SU-DHL-6 (cell line): ENCODE measurements at regions not wholly inside any gene's neighbourhood (a gene's known extent, or its start where the extent isn't known, plus 50 kb on each side); places are given as distances from the start of the nearest gene placed in this dataset.

Source experiments
- H2AFZ ChIP-seq: fragments of 200-600 bp; sonication (generic); 2 replicates; pipeline ENCODE4 v1.6.1; 2014; ENCODE audit warnings: low read depth, mild to moderate bottlenecking, moderate library complexity, mixed read lengths, antibody characterized with exemption, low read length; ENCODE audit not compliant: severe bottlenecking
- H3F3A ChIP-seq: fragments of 200-600 bp; shearing (Covaris generic); 2 replicates; pipeline ENCODE4 v1.6.0; 2016; ENCODE audit warnings: antibody characterized with exemption, mild to moderate bottlenecking; ENCODE audit not compliant: insufficient read depth
- H3K27ac ChIP-seq: fragments of 200-600 bp; sonication (generic); 2 replicates; pipeline ENCODE4 v1.5.1; 2016; ENCODE audit warnings: low read depth, mild to moderate bottlenecking, low read length, moderate library complexity, mixed read lengths
- H3K27me3 ChIP-seq: fragments of 200-600 bp; sonication (generic), shearing (Covaris generic); 2 replicates; pipeline ENCODE4 v1.6.0; 2014; ENCODE audit warnings: mild to moderate bottlenecking, low read length
- H3K36me3 ChIP-seq: fragments of 200-600 bp; sonication (generic); 2 replicates; pipeline ENCODE4 v1.6.1; 2014; ENCODE audit warnings: mild to moderate bottlenecking, low read length, mixed read lengths
- H3K4me2 ChIP-seq: fragments of 300-600, 200-600 bp; shearing (Covaris generic), sonication (generic); 2 replicates; pipeline ENCODE4 v1.6.0; 2014; ENCODE audit warnings: low read length, low read depth, mild to moderate bottlenecking; ENCODE audit not compliant: poor library complexity, severe bottlenecking
- H3K4me3 ChIP-seq: fragments of 200-600 bp; sonication (generic); 2 replicates; pipeline ENCODE4 v1.5.1; 2014; ENCODE audit warnings: antibody characterized with exemption, low read length, mild to moderate bottlenecking, mixed read lengths; ENCODE audit not compliant: insufficient read depth, poor library complexity, severe bottlenecking
- H3K79me2 ChIP-seq: fragments of 200-600 bp; sonication (generic); 2 replicates; pipeline ENCODE4 v1.6.1; 2014; ENCODE audit warnings: mild to moderate bottlenecking, low read length, moderate library complexity; ENCODE audit not compliant: insufficient read depth
- H3K9ac ChIP-seq: fragments of 200-600 bp; sonication (generic); 2 replicates; pipeline ENCODE4 v1.7.0; 2014; ENCODE audit warnings: mild to moderate bottlenecking, low read length
- H3K9me2 ChIP-seq: fragments of 200-600 bp; sonication (generic); replicated peaks from 2 replicates; pipeline ENCODE4 v1.6.1; 2014; ENCODE audit warnings: low read length; ENCODE audit not compliant: insufficient read depth
- H3K9me3 ChIP-seq: fragments of 200-600 bp; sonication (generic); 2 replicates; pipeline ENCODE4 v1.6.1; 2014; ENCODE audit warnings: low read length, mixed read lengths; ENCODE audit not compliant: insufficient read depth
- H4K20me1 ChIP-seq: fragments of 200-600 bp; sonication (generic); 2 replicates; pipeline ENCODE4 v1.6.1; 2014; ENCODE audit warnings: low read depth, mild to moderate bottlenecking, antibody characterized with exemption, low read length, moderate library complexity, mixed read lengths
- EZH2phosphoT487 ChIP-seq: fragments of 200-600 bp; sonication (generic), shearing (Covaris generic); conservative IDR thresholded peaks from 2 replicates; pipeline ENCODE4 v1.6.1; 2018; ENCODE audit warnings: mild to moderate bottlenecking, antibody characterized with exemption, low read length, moderate library complexity, mixed read lengths
- TF ChIP-seq, protein P1 (sequence below): fragments of 200-600 bp; sonication (generic); IDR thresholded peaks from one replicate; pipeline ENCODE4 v1.5.1; 2017; ENCODE audit warnings: antibody characterized with exemption, mild to moderate bottlenecking, low read length, moderate library complexity; ENCODE audit not compliant: insufficient read depth, poor library complexity, severe bottlenecking

DNA sequence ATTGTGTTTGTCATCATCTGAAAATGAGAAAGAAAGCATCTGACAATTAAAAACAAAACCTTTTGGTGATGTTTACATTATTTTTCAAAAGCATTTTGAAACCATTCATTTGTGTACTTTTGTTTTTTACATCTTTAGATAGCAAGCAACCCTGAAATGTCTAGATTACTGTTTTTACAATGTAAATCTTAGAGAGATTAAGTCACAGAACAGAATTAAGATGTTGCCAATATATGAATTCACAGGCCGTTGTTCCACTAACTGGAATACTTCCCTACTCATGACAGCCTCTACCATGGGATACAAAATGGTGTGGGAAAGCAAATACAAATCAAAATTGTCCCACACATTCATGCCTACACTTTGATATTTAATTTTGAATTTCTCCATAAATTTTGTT lies 480.0 kb upstream of the ZEB2 start:
- no peaks in the 10 kb centered on the region for H3K36me3 ChIP-seq
- no peak overlapping the region for H2AFZ ChIP-seq
- H3K9me2 ChIP-seq = no peaks in the 10 kb centered on the region
- H3K9me3 ChIP-seq = no peaks in the 10 kb centered on the region
- H3K27me3 ChIP-seq = no peaks in the 10 kb centered on the region
- no peak overlapping the region for H3K9ac ChIP-seq
- no peaks in the 10 kb centered on the region for H4K20me1 ChIP-seq
- H3F3A ChIP-seq = no peaks in the 10 kb centered on the region
- no peak overlapping the region for H3K27ac ChIP-seq
- TF ChIP-seq EZH2phosphoT487 = no peak
- TF ChIP-seq, protein P1, sequence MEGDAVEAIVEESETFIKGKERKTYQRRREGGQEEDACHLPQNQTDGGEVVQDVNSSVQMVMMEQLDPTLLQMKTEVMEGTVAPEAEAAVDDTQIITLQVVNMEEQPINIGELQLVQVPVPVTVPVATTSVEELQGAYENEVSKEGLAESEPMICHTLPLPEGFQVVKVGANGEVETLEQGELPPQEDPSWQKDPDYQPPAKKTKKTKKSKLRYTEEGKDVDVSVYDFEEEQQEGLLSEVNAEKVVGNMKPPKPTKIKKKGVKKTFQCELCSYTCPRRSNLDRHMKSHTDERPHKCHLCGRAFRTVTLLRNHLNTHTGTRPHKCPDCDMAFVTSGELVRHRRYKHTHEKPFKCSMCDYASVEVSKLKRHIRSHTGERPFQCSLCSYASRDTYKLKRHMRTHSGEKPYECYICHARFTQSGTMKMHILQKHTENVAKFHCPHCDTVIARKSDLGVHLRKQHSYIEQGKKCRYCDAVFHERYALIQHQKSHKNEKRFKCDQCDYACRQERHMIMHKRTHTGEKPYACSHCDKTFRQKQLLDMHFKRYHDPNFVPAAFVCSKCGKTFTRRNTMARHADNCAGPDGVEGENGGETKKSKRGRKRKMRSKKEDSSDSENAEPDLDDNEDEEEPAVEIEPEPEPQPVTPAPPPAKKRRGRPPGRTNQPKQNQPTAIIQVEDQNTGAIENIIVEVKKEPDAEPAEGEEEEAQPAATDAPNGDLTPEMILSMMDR = no peak
- peak overlapping the region; percentile 7 for H3K4me2 ChIP-seq
- no peaks in the 10 kb centered on the region for H3K79me2 ChIP-seq
- no peak overlapping the region for H3K4me3 ChIP-seq

DNA sequence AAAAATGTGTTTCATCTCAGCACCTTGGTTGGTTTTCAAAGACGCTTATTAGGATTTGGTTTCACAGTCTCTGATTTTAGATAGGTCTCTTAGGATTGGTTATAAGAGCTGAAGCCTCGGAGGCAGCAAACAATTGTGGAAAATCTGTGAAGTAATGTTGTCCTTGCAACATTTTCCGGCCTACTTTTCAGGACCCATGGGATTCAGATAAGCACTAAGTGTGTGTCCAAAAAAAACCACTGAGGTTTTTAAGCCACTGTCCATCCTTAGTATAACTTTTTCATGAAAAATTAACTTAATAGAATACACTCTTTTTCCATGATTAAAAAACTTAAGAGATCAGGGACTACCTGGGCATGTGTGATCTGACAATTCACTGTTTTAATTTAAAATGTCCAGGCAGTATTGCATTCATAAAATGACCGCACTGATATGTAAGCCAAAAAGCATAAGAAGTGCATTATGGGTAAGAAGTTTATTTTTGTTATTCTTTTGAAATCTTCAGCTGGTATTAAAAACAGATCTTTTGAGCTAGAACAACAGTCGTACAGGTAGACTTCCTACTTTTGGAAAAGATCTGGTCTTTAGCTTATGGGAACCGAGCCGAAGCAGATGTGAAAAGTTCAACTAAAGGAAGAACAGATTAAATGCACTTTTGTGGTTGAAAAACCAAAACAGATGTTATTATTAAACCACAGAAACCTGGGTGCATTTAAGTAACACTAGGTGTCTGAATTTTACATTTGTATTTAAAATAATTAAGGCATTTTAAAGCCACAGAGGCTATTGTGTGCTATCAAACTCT lies 479.4 kb upstream of the ZEB2 start:
- no peaks in the 10 kb centered on the region for H3K79me2 ChIP-seq

DNA sequence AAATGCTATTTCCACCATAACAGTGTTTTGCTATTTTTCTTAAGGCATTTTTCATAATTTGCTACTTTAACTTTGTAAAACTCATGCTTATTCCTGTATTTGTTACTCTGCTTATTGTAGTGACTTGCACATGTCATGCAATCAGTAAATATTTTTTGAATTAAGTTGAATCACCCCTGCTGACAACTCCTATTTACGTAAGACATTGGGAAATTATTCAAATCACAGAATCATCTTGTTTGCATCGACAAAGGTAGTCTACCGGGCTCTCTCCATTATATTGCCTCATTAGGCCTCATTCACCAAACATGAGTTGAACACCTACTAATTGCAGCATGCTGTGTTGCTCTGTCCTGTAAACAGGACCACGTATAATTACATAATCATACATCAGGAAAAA lies 478.5 kb upstream of the ZEB2 start:
- Histone ChIP-seq H2AFZ (no peak overlapping the region), H3K27me3 (no peaks in the 10 kb centered on the region), H3K4me3 (no peak overlapping the region), H3K4me2 (no peak overlapping the region), H3K9me3 (no peaks in the 10 kb centered on the region), H3K27ac (no peak overlapping the region), H3F3A (no peaks in the 10 kb centered on the region), H3K79me2 (no peaks in the 10 kb centered on the region), H3K9ac (no peak overlapping the region), H4K20me1 (no peaks in the 10 kb centered on the region), H3K36me3 (no peaks in the 10 kb centered on the region), H3K9me2 (no peaks in the 10 kb centered on the region)
- TF ChIP-seq, protein P1 = no peak
- no peak for TF ChIP-seq EZH2phosphoT487

More for the DNA sequence above, 479.4 kb upstream of the ZEB2 start:
- no peaks in the 10 kb centered on the region for H3K36me3 ChIP-seq
- H4K20me1 ChIP-seq = no peaks in the 10 kb centered on the region
- no peaks in the 10 kb centered on the region for H3F3A ChIP-seq
- H3K27me3 ChIP-seq = no peaks in the 10 kb centered on the region
- no peak overlapping the region for H3K9ac ChIP-seq
- H2AFZ ChIP-seq = no peak overlapping the region
- H3K27ac ChIP-seq = no peak overlapping the region
- no peak overlapping the region for H3K4me3 ChIP-seq
- peak overlapping the region; percentile 7 for H3K4me2 ChIP-seq
- TF ChIP-seq, protein P1 = no peak
- TF ChIP-seq EZH2phosphoT487 = no peak
- H3K9me3 ChIP-seq = no peaks in the 10 kb centered on the region
- no peaks in the 10 kb centered on the region for H3K9me2 ChIP-seq
